Urinary bladder (tissue), 3 donors: ENCODE measurements at regions not wholly inside any gene's neighbourhood (a gene's known extent, or its start where the extent isn't known, plus 50 kb on each side); places are given as distances from the start of the nearest gene placed in this dataset.
"Not testable (repeated sequence)": the region's sequence is repeated elsewhere in the genome, so short reads cannot be mapped to it uniquely, and the experiment has no call there.

Source experiments
- DNase-seq: peaks from one replicate; pipeline ENCODE4 v3.0.0-alpha.2; 2015; ENCODE audit errors: extremely low spot score
- H3K27ac ChIP-seq: one replicate; pipeline ENCODE4 v1.5.1; 2013; ENCODE audit warnings: low read depth, mild to moderate bottlenecking, moderate library complexity
- H3K36me3 ChIP-seq: one replicate; pipeline ENCODE4 v1.6.1; 2013; ENCODE audit warnings: mild to moderate bottlenecking, moderate library complexity; ENCODE audit not compliant: insufficient read depth
- H3K4me1 ChIP-seq: one replicate; pipeline ENCODE4 v1.6.1; 2013; ENCODE audit warnings: mild to moderate bottlenecking, moderate library complexity; ENCODE audit not compliant: insufficient read depth
- H3K4me3 ChIP-seq: one replicate; pipeline ENCODE4 v1.5.1; 2013; ENCODE audit warnings: low read depth, low read length
- WGBS: extraction: QIAGEN DNeasy Blood & Tissue Kit; methylation state at CpG from one replicate; pipeline ENCODE4 v1.1.7; 2013; 5-methylcytosine and 5-hydroxymethylcytosine counted together
- donor health status: healthy with polysubstance abuse.
- donor health status: healthy.

- H3K36me3 ChIP-seq = no peaks in the 10 kb centered on the region
- WGBS = 87% methylated on average over 2 of the region's 2 CpGs
- no peak overlapping the region for H3K4me3 ChIP-seq
- no peaks in the 10 kb centered on the region for H3K4me1 ChIP-seq
- DNase-seq = no peak
- H3K27ac ChIP-seq = no peak overlapping the region
Measured at GRCh38 chr2:150353376-150353775, 134.1 kb downstream of the RND3 start.

- no peaks in the 10 kb centered on the region for H3K36me3 ChIP-seq
- no peak overlapping the region for H3K27ac ChIP-seq
- DNase-seq = no peak
- H3K4me3 ChIP-seq = no peak overlapping the region
- H3K4me1 ChIP-seq = no peaks in the 10 kb centered on the region
Measured at GRCh38 chr2:150351922-150352321, 135.5 kb downstream of the RND3 start.

GRCh38 chr2:150350500-150350899 is 137.0 kb downstream of the RND3 start:
- no peak overlapping the region for H3K4me3 ChIP-seq
- H3K27ac ChIP-seq = no peak overlapping the region
- DNase-seq = no peak
- H3K36me3 ChIP-seq = no peaks in the 10 kb centered on the region
- H3K4me1 ChIP-seq = no peaks in the 10 kb centered on the region
- 76% methylated on average over 4 of the region's 4 CpGs for WGBS

- H3K4me1 ChIP-seq = no peaks in the 10 kb centered on the region
- no peak overlapping the region for H3K4me3 ChIP-seq
- WGBS = 97% methylated on average over 4 of the region's 4 CpGs
- no peak overlapping the region for H3K27ac ChIP-seq
- DNase-seq = no peak
- no peaks in the 10 kb centered on the region for H3K36me3 ChIP-seq
Measured at GRCh38 chr2:150346806-150347205, 140.7 kb downstream of the RND3 start.

- no peak overlapping the region for H3K4me3 ChIP-seq
- no peaks in the 10 kb centered on the region for H3K4me1 ChIP-seq
- H3K27ac ChIP-seq = no peak overlapping the region
- DNase-seq = no peak
- no peaks in the 10 kb centered on the region for H3K36me3 ChIP-seq
- WGBS = 83% methylated on average over 4 of the region's 4 CpGs
Measured at GRCh38 chr2:150341982-150342680, 145.3 kb downstream of the RND3 start.

DNA sequence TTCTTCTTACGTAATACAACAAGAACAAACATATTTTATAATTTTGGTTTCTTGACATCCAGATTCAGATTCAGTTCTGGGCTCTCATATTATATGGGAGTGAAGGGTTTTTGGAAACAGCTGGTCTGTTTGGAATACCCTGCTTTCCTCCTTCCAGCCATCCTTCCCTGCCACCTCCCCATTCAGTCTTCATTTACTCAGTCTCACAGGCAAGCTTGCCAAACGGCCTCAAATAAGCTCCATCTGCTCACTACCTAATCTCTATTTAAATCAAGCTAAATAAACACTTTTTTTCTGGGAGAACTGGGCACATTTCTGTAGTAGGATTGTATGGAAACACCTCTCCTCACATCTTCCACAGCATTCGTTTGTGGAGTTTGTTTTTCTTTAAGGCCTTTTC is 147.5 kb downstream of the RND3 start:
- H3K4me1 ChIP-seq = no peaks in the 10 kb centered on the region
- no peak overlapping the region for H3K4me3 ChIP-seq
- no peaks in the 10 kb centered on the region for H3K36me3 ChIP-seq
- 43% methylated on average over 3 of the region's 3 CpGs for WGBS
- H3K27ac ChIP-seq = no peak overlapping the region
- peak; percentile 7 for DNase-seq

DNA sequence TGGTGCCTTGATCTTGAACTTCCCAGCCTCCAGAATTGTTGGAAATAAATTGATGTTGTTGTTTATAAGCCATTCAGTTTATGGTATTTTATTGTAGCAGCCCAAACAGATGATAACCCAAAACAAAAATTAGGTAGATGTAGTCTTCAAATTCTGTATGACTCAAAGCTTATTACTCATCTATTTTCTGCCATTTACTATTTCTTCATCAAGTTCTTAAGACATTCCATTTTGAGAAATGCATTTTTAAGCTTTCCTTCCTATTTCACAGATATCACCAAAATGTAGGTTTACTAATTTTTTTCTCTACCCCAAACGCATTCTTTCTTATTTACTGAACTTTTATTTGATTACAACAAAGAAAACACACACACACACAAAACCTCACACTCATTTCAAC is 148.2 kb downstream of the RND3 start:
- no peak for DNase-seq
- no peak overlapping the region for H3K4me3 ChIP-seq
- no peak overlapping the region for H3K27ac ChIP-seq
- no peaks in the 10 kb centered on the region for H3K36me3 ChIP-seq
- WGBS = 68% methylated on average over 1 of the region's 1 CpG
- H3K4me1 ChIP-seq = no peaks in the 10 kb centered on the region

GRCh38 chr2:150335596-150335995 is 151.9 kb downstream of the RND3 start:
- Histone ChIP-seq H3K4me3 (no peak overlapping the region), H3K27ac (no peak overlapping the region), H3K4me1 (no peaks in the 10 kb centered on the region), H3K36me3 (no peaks in the 10 kb centered on the region)
- WGBS = 94% methylated on average over 1 of the region's 1 CpG
- no peak for DNase-seq

DNA sequence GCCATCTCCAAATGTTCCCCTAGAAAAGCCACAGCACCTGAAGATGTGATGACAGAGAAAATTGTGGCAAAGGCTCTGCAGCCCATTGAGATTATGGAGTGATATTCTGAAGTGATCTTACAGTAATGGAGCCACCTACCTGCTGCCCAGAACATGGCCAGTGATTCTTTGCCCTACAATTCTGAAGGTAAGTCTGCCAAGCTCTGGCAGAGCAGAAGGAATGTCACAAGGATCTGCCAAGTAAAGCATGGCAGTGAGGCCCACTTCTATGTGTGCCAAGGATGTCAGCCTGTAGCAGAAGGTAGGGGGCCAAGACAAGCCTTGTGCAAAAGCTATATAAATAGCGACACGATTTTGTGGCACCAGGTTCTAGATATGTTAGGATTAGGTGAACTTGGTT is 155.1 kb downstream of the RND3 start:
- no peak for DNase-seq
- WGBS = 82% methylated on average over 2 of the region's 2 CpGs
- H3K4me3 ChIP-seq = no peak overlapping the region
- H3K27ac ChIP-seq = no peak overlapping the region
- no peaks in the 10 kb centered on the region for H3K4me1 ChIP-seq
- no peaks in the 10 kb centered on the region for H3K36me3 ChIP-seq

DNA sequence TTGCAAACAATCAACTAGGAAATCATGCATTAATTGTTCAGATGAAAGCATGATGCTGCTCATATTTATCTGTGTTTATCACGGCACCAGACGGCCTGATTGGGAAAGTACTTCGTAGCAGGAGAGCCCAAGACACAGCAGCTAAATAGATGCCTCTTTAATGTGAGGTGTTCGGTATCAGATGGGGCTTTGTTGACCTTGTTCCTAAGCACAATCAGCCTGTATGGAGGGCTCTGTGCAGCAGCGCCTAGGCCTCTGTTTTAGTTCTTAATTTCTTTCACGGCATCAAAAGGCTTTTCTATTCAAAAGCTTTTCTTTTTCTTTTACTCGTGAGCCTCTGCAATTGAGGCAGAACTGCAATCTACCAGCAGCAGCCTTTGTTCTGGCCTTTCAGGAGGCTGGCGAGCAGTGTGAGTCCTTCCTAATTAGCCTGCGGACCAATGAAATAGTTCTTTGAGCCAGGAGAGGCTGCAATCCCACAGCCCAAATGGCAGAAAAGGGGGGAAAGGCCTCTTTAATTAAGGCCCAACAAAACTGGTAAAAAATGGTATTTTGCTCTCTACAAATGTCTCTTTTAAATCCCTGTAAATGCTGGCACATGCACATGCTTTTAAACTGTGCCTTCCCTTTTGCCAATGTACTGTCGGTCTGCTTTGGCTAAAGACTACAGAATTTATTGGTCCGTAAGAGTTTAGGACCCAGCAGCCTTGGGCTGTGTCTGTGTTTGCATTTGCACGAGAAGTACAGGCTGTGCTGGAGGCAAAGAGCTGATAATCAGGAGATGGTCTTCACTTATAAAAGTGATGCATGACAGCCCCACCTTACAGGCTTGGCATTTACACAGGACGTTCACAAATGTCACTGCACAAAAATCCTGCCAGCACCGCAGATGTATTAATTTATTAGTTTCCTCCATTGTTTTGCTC is 159.6 kb downstream of the RND3 start:
- no peak overlapping the region for H3K27ac ChIP-seq
- 63% methylated on average over 14 of the region's 14 CpGs for WGBS
- H3K36me3 ChIP-seq = no peaks in the 10 kb centered on the region
- no peaks in the 10 kb centered on the region for H3K4me1 ChIP-seq
- DNase-seq = no peak
- H3K4me3 ChIP-seq = no peak overlapping the region

DNA sequence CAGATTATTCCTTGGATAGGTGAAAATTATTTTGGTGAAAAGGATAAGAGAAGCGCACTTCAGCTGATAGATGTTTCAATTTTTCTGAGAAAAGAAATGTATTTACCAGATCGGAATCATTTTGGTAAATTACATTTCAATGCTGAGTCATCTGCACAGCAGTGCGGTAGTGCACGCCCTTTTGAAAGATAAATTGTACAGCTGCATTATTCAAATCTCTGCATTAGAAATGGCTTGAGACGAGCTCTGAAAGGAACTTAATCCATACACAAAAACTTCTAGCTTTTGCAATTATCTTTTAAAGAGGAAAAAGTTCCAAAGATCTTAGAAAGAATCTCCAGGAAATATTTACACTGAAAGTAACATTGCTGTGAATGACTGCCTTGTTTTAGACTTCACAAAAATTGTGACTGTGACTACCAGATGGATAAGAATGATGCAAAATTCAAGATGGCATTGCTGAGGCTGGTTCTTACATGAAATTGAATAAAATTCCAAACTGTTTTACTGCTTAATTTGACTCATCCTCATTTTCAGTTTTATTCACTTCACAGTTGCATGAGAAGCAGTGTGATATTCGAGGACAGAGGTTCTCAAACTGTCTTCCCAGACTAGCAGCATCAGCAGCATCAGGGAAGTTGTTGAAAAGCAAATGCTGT is 161.7 kb downstream of the RND3 start:
- WGBS = 62% methylated on average over 6 of the region's 6 CpGs
- no peaks in the 10 kb centered on the region for H3K4me1 ChIP-seq
- no peaks in the 10 kb centered on the region for H3K36me3 ChIP-seq
- no peak for DNase-seq
- H3K4me3 ChIP-seq = no peak overlapping the region
- H3K27ac ChIP-seq = no peak overlapping the region

- not testable (repeated sequence) for H3K36me3 ChIP-seq, H3K4me1 ChIP-seq, DNase-seq, H3K4me3 ChIP-seq, H3K27ac ChIP-seq
Measured at GRCh38 chr2:150323071-150323470, 164.4 kb downstream of the RND3 start.

DNA sequence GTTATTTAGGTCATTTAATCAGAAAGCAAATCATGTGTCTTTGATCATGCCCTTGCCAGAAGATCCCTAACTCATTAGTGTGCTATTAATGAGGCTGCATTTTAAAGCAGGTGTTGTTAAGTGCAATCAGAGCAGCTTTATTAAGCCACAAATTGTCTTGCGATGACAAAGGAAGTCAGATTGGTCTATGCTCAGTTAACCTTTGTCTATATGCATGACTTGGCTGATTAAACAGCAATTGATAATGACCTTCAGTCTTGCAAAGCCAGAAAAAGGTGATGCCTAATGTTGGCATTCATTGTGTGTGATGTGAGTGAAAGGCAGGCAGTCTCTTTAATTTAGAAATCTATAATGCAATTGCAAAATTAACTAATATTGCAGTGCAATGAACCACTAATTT is 166.9 kb downstream of the RND3 start:
- H3K4me1 ChIP-seq = no peaks in the 10 kb centered on the region
- H3K36me3 ChIP-seq = no peaks in the 10 kb centered on the region
- DNase-seq = no peak
- 74% methylated on average over 1 of the region's 1 CpG for WGBS
- H3K27ac ChIP-seq = no peak overlapping the region
- no peak overlapping the region for H3K4me3 ChIP-seq
